Inflammatory macrophage treated with lipopolysaccharide for 1 hour (primary cell): ENCODE measurements at regions not wholly inside any gene's neighbourhood (a gene's known extent, or its start where the extent isn't known, plus 50 kb on each side); places are given as distances from the start of the nearest gene placed in this dataset.

Source experiments
- DNase-seq, 2 donors: peaks; one replicate each; pipeline ENCODE4 v3.0.0-alpha.2; 2020 to 2022

- DNase-seq = no peak
Observed at GRCh38 chr4:32128549-32128948, 1408.4 kb downstream of the PCDH7 start.

DNA sequence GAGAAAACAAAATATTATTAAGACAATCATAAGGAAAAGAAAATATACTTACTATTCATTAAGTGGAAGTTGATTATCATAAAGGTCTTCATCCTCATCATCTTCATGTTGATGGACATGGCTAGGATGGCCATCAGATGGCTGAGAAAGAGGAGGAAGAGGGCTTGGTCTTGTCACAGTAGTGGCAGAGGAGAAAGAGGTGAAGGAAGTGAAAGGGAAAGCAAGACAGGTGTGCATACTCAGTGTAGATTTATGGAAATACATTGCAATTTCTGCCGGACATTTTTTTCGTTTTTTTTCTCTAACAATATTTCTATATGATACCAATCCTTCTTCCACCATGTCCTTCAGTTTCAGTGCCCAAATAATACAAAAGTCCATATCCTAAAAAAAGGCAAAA is 1409.8 kb downstream of the PCDH7 start:
- DNase-seq = no peak

- DNase-seq = no peak
Observed at GRCh38 chr4:32133141-32133540, 1413.0 kb downstream of the PCDH7 start.

DNA sequence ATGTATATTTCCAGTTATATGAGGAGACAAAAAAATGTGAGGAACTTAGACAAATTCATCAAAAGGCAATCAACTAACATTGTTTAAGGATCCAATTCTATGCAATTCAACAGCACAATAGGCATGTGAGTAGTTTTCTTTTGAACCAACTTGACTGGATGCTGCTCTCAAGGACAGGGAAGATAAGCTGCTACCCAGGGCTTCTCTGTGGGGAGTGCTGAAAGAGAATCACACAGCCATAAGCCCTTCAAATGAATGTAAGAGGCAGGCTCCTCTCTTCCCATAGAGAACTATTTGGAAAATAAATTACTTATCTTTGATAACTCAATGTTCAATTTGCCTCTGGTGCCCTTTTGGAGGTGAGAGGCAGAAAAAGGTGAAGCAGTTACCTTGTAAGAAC is 1413.6 kb downstream of the PCDH7 start:
- no peak for DNase-seq

DNA sequence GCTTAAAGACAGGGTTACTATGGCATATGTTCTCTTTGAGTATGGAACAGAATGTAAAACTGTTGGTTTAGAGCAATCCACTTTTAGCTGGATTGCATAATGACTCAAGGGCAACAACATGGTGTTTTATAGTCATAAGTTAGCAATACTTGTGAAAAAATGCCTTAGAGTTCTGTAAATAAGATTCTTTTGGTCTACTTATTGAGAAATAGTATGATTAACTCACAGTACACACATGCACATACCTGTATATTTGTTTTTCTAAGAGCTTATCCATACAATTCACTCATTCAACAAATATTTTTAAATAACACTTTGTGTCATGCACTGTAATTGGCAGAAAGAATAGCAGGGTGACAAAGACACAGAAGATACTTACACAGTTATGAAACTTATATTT is 1415.5 kb downstream of the PCDH7 start:
- no peak for DNase-seq

GRCh38 chr4:32136081-32136787 is 1416.1 kb downstream of the PCDH7 start:
- no peak for DNase-seq

DNA sequence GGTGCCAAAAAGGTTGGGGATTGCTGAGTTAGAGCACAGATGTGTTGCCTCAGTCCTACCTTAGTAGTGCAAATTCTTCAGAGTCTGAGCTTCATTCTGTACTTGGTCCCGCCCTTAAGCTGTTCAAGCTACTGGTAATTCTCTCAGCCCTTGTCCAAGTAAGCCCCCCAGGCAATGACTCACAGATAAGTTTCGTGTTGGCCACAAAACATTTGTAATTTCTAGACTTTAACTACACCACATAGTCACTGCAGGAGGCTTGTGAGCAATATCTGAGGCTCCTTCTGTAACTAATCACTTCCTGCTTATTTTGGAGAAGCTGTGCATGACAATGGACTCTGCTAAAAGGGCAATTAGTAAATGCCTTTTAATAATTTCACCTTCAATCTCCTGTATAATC is 1420.5 kb downstream of the PCDH7 start:
- DNase-seq = no peak

DNA sequence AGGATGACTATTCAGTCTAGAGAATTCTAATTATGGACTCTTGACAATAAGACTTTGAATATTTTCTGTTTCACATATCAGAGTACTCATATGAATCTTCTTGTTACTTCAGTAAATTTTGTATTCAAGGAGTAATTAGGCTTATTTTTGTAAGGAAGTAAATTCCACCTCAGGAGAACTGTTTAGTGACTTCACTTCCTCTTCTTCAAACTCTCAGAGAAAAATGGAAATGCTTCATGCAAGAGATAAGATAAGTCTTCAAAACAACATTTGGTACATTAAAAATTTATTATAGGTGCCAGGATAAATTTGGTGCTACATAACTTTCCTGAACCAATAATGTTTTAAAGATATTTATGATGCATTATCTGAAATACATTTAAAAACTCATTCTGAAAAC is 1421.9 kb downstream of the PCDH7 start:
- DNase-seq = no peak

- DNase-seq = no peak
Observed at GRCh38 chr4:32145987-32146386, 1425.8 kb downstream of the PCDH7 start.

DNA sequence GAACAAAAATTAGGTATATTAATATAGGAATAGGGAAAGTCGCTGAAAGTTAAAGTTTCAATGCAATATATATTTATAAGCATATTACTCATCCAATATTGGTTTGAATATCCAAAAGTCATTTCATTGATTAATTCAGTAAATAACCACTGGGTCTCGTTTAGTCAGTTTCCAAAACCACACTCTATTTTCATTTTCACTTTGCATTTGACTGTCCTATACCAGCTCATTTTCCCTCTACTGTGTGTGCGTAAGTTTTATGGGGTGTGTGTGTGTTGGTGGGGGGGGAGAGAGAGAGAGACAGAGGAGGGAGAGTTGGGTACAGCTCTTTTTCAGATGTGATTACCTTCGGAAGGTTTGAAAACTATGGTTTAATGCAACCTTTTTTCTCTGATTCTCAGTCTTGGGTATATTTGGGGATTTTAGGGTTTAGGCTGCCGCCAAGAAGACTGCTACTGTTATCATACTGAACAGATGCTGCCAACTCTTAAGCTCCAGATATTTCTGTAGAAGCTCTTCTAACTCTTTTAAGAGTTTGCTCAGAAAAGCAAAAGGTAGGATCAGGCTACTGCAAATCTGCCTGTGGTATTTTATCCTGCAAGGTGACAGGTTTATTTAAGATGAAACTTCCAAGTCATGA is 1427.4 kb downstream of the PCDH7 start:
- no peak for DNase-seq

DNA sequence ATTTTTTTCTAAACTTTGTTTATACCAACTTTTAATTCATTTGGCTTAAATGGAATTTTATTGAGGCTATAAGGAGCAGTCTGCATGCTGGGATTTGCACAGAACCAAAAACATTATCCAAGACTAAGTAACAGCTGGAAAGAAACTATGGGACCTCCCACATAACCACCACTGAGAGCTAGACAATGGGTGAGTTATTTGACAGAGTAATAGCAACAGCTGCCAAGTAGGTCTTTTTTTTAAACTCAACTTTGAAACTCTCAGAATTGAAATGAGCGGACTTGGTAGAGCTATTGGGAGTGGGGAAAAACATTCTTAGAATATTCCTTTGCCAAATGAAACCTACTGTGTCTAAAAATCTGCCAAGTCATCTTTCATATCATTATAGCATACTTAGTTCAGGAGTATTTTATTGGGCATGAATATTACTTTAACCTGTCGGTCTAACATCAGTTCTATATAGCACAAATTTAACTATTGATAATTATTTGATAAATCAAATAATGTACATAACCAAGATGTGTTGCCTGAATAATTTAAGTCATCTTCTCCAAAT is 1428.0 kb downstream of the PCDH7 start:
- DNase-seq = no peak

GRCh38 chr4:32158961-32159360 is 1438.8 kb downstream of the PCDH7 start:
- DNase-seq = no peak

DNA sequence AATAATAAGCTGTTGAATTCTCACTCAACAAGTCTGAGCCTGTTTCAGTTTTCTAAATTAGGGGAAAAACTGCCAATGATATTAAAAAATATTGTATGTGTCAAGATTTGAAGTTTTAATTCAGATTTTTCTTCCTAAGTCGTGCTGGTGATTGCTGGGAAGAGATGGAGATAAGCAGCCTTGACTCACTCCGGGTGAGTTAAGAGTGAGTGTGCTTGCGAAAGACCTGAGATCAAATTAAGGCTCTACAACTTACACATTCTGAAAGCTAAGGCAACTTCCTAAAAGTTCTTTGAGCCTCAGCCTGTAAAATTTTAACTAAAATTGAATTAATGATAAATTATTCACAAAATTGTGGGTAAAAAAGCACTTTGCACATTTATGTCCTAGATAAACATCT is 1441.2 kb downstream of the PCDH7 start:
- DNase-seq = no peak

- DNase-seq = peak; percentile 11 to 34
Observed at GRCh38 chr4:32163125-32163524, 1443.0 kb downstream of the PCDH7 start.

DNA sequence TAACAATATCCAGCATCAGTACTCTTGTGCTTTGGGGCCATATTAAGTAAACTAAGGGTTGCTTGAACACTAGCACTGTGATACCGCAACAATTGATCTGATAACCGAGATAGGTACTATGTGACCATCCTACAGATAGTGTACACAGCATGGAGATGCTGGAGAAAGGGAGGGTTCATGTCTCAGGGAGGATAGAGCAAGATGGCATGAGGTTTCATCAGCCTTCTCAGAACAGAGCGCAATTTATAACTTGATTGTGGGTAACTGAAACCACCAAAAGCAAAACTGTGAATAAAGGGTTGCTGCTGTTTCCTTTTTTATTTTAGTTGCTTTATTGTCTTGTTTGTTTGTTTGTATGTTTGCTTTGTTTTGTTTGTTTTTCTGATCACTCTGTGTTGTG is 1449.7 kb downstream of the PCDH7 start:
- no peak for DNase-seq

DNA sequence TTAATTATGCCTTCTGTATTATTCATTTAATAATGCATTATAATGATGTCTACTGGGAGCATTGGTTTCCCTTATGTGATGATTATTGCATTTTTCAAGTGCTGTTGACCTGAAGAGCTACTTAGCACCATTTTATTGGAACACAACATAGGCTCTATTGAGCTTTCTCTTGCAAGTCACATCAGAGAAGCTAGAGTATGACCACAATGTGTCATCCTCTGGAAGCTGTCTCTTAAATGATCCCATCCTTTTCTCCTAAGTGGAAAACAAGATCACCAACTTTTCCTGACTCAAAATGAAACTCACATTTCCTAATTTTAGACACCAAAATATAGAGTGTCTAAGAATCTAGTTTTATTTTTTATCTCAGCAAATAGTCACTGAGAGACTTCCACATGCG is 1451.9 kb downstream of the PCDH7 start:
- DNase-seq = no peak

DNA sequence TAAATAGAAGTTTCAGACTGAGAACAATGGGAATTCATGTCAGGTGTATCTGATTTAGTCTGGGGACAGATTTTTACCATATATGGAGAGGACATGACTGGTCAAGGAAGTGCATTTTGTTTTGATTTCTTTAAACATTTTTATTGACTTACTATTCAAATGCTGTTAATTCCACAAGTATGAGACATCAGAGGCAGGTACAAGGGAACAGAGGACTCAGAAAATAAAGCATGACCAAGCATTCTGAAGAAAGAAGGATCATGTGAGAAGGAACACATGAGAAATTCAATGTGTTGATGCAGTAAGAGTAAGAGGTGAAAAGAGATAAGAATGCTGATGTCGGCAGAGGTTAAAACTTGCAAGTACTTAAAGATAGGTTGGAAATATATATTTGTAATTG is 1452.6 kb downstream of the PCDH7 start:
- DNase-seq = no peak

DNA sequence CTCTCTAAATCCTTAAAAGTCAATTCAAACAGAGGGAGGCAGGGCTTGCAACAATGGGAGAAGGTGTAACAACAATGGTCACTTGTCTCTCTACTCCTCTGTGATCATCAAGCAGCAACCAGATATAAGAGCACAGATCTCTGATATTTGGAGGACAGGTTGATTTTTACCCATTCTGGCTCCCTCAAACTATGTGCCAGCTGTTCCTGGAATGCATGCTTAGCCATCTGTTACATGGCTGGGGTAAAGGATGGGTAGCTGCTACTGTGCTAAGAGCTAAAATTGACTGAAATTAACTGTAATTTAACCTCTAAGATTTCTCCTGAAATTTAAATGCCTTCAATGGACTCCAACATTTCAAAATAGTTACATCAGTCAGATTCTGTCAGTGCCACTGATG is 1459.9 kb downstream of the PCDH7 start:
- DNase-seq = no peak

DNA sequence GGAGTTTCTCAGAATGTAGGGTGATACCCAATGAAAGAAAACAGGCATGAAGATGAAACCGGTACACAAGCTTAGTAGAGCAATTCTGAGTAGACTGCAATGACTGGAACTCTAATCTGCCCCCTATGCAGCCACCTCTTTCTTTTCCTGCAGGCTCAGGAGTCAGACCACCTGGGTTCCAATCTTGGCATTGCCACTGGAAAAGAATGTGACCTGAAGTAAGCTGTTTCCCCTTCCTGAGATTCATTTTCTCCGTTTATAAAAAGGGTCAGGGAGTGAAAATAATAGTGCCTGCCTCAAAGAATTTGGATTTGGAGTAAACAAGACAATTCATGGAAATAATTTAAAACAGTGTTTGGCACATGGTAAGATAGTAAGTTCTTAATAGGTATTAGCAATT is 1464.0 kb downstream of the PCDH7 start:
- DNase-seq = no peak

- DNase-seq = no peak
Observed at GRCh38 chr4:32189130-32189529, 1469.0 kb downstream of the PCDH7 start.

GRCh38 chr4:32189788-32190187 is 1469.6 kb downstream of the PCDH7 start:
- no peak for DNase-seq

DNA sequence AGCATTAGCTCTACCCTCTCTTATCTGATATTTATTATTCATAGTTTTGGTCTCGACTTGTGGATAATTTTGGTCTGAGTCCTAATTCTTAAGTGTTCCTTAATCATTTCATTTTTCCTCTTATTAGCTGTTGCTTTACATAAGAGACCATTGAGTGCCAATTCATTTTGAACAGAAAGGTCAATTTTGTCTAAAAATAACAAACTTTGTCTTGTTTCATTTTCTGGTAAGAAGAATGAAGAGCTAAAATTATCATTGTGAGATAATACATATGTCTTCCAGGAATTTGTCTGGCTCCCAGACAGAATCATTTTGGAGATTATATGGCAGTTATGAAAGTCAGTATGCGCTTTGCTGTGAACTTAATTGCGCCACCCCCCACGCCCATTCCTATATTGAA is 1471.8 kb downstream of the PCDH7 start:
- no peak for DNase-seq

- DNase-seq = no peak
Observed at GRCh38 chr4:32192363-32192762, 1472.2 kb downstream of the PCDH7 start.

DNA sequence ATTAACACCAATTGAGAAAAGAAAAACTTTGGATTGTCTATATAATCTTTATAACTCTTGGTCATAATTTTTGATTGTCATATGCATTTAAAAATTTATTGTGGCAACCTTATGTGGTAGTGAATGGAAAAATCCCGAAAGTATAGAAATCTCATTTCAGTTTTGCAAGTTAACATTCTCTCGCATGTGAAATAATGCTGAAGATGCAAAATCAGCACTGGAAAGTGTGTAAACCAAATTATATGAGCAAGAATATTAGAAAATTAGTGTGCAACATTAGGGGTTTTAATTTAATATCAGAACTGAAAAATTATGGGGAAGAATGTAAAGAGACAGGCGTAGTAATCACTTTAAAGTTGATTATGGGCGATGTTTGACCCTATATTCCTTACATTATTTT is 1472.8 kb downstream of the PCDH7 start:
- DNase-seq = no peak
